ENCODE measurements at regions not wholly inside any gene's neighbourhood (a gene's known extent, or its start where the extent isn't known, plus 50 kb on each side); places are given as distances from the start of the nearest gene placed in this dataset.

DNA sequence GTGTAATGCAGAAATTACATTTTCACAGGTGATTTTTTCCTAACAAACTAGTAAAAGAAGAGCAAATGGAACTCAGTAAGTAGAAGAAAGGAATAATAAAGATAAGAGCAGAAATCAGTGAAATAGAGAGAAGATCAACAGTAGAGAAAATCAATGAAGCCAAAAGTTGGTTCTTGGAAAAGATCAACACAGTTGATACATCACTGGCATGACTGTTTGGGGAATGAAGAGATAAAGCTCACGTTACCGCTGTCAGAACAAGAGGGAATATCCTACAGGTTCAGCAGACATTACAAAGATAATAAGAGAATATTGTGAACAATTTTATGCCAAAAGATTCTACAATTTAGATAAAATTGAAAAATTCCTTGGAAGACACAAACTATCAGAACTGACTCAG is 146.4 kb downstream of the ACTR3B start:
- Histone ChIP-seq H3K9me3 (replicated peaks) (no peaks in the 10 kb centered on the region), H3K27me3 (ENCODE audit: low read depth) (no peaks in the 10 kb centered on the region), H3K27ac (replicated peaks) (no peak overlapping the region), H3K4me1 (peaks cover 5% of the 10 kb centered on the region), H3K36me3 (no peaks in the 10 kb centered on the region), H3K4me3 (no peak overlapping the region)
- no peak for DNase-seq
- TF ChIP-seq, protein P1, sequence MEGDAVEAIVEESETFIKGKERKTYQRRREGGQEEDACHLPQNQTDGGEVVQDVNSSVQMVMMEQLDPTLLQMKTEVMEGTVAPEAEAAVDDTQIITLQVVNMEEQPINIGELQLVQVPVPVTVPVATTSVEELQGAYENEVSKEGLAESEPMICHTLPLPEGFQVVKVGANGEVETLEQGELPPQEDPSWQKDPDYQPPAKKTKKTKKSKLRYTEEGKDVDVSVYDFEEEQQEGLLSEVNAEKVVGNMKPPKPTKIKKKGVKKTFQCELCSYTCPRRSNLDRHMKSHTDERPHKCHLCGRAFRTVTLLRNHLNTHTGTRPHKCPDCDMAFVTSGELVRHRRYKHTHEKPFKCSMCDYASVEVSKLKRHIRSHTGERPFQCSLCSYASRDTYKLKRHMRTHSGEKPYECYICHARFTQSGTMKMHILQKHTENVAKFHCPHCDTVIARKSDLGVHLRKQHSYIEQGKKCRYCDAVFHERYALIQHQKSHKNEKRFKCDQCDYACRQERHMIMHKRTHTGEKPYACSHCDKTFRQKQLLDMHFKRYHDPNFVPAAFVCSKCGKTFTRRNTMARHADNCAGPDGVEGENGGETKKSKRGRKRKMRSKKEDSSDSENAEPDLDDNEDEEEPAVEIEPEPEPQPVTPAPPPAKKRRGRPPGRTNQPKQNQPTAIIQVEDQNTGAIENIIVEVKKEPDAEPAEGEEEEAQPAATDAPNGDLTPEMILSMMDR (IDR thresholded peaks at IDR 0.05; ENCODE audit: borderline replicate concordance), result no peak
- intact Hi-C loops (cut with micrococcal nuclease), result no loop called here

DNA sequence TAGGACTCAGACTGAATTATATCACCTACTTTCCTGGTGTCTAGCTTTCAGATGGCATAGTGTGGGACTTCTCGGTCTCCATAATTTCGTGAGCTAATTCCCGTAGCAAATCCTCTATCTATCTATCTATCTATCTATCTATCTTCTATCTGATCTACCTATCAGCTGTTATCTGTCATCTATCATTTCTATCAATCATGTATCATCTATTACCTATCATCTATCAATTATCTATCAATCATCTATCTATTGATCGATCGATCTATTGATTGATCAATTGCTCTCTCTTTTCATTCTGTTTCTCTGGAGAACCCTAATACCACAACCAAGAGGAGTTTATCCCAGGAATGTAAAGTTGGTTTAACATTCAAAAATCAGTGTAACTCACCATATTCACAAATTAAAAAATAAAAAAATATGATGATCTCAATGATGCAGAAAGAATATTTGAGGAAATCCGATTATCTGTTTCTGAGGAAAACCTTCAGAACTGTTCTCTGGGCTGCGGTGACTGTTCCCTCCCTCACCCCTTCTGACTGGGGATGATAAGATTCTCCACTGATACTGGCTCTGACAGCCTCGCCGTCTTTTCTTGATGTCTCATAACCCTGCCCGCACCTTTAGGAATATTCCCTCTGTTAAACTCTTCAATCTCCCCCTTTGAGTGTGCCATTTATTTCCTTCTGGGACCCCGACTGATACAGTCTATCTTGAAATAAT is 147.7 kb downstream of the ACTR3B start:
- peaks cover 4% of the 10 kb centered on the region for H3K27me3 ChIP-seq (ENCODE audit: low read depth)
- no peak overlapping the region for H3K27ac ChIP-seq (replicated peaks)
- intact Hi-C loops (cut with micrococcal nuclease), result no loop called here
- TF ChIP-seq, protein P1 (IDR thresholded peaks at IDR 0.05; ENCODE audit: borderline replicate concordance), result no peak
- no peaks in the 10 kb centered on the region for H3K36me3 ChIP-seq
- H3K9me3 ChIP-seq (replicated peaks), result no peaks in the 10 kb centered on the region
- peaks cover 5% of the 10 kb centered on the region for H3K4me1 ChIP-seq
- no peak overlapping the region for H3K4me3 ChIP-seq
- no peak for DNase-seq

DNA sequence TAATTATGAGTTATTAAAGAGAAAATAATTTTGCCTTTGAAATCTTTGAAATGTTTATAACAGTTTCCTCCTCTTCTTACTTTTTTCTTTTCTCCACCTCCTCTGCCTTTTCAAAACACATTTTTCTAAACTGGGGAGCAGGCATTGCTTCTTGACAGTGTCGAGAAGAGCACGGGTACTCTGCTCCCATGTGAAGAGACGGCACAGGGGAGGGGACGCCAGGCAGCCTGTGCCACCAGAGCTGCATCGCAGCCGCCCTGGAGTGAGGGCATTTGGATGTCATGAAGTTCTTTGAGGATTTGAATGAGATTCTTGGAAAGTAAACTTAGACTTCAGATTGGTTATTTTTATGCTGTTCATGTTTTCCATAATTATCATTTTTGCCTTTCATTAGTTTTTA is 149.7 kb downstream of the ACTR3B start:
- DNase-seq, result no peak
- intact Hi-C loops (cut with micrococcal nuclease), result no loop called here
- no peaks in the 10 kb centered on the region for H3K36me3 ChIP-seq
- H3K9me3 ChIP-seq (replicated peaks), result no peaks in the 10 kb centered on the region
- no peak overlapping the region for H3K4me3 ChIP-seq
- H3K27ac ChIP-seq (replicated peaks), result no peak overlapping the region
- TF ChIP-seq, protein P1 (IDR thresholded peaks at IDR 0.05; ENCODE audit: borderline replicate concordance), result no peak
- H3K4me1 ChIP-seq, result peaks cover 5% of the 10 kb centered on the region
- peaks cover 4% of the 10 kb centered on the region for H3K27me3 ChIP-seq (ENCODE audit: low read depth)

DNA sequence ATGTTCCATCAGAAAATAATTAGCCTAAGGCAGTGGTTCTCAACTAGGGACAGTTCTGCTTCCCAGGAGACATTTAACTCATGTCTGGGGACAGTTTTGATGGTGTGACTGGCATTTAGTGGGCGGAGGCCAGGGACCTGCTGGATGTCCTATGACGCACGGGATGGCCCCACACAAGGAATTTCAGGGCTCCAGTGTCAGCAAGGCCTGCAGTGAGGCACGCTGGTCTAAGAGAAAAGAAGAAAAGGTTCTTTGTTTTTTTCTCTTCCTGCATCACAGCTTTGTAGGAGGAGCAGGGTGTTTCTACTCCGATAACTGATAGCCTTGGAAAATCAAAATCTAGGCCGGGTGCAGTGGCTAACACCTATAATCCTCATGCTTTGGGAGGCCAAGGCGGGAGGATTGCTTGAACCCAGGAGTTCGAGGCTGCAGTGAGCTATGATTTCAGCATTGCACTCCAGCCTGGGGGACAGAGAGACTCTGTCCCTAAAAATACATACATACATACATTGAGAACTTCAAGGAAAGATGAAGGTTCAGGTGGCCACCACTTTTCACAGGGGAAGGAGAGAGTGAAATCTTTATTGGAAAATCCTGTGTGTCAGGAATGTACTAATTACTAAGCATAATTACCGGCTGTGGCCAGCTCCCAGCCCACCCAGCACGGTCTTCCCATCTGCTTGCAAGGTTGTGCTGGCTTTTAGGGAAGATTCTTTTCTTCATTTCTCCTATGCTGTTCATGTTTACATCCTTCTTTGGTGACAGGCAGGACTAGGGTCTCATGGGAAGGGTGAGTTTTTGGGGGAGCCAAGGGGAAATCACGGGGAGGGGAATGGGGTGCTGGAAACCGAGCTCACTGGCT is 150.4 kb downstream of the ACTR3B start:
- Histone ChIP-seq H3K27ac (replicated peaks) (no peak overlapping the region), H3K27me3 (ENCODE audit: low read depth) (peaks cover 4% of the 10 kb centered on the region), H3K9me3 (replicated peaks) (no peaks in the 10 kb centered on the region), H3K36me3 (no peaks in the 10 kb centered on the region), H3K4me3 (no peak overlapping the region), H3K4me1 (peaks cover 5% of the 10 kb centered on the region)
- DNase-seq, result no peak
- intact Hi-C loops (cut with micrococcal nuclease), result no loop called here
- TF ChIP-seq, protein P1 (IDR thresholded peaks at IDR 0.05; ENCODE audit: borderline replicate concordance), result no peak

DNA sequence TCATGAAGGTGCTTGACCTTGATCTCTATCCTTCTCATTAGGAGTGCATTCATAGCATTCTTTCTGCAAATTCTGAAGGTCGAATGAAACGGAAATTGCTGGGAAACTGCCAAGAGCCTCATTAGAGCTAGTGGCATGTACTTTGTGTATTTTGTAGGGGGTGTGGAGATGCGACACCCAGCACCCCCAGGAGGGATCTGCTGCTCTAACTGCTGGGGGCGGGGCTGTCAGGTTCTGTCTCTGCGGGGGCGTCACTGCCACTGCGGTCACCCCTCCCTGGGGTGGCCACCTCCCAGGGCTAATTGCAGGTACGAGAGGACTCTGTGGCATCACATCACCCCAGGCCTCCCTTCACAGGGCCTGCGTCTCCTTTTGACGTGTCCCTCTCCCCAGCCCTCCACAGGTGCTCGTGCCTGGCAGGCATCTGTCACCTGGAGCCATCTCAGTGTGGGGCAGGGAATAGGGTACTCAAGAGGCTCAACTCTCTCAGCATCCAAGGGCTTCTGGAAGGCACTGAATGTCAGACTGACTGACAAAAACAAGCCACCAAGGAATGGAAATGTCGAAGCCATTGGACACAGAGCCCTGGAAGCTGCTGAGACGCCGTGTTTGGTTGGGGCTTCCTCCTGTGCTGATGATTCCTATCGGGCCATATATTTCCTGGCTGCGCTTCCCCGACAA is 151.1 kb downstream of the ACTR3B start:
- H3K4me3 ChIP-seq, result no peak overlapping the region
- TF ChIP-seq, protein P1 (IDR thresholded peaks at IDR 0.05; ENCODE audit: borderline replicate concordance), result no peak
- peaks cover 4% of the 10 kb centered on the region for H3K27me3 ChIP-seq (ENCODE audit: low read depth)
- H3K9me3 ChIP-seq (replicated peaks), result no peaks in the 10 kb centered on the region
- peaks cover 5% of the 10 kb centered on the region for H3K4me1 ChIP-seq
- no peaks in the 10 kb centered on the region for H3K36me3 ChIP-seq
- DNase-seq, result no peak
- intact Hi-C loops (cut with micrococcal nuclease), result no loop called here
- no peak overlapping the region for H3K27ac ChIP-seq (replicated peaks)
